Fibroblast of lung (primary cell): ENCODE measurements at regions not wholly inside any gene's neighbourhood (a gene's known extent, or its start where the extent isn't known, plus 50 kb on each side); places are given as distances from the start of the nearest gene placed in this dataset.

ENCODE experiments used
- DNase-seq, 2 donors: peaks; one replicate each; pipeline versions ENCODE4 v3.0.0 to v3.0.0-alpha.2; 2010; ENCODE audit warnings: low read depth in 2 of 2
- H2AFZ ChIP-seq: 2 replicates; pipeline ENCODE4 v1.5.1; 2012; ENCODE audit warnings: low read length, control low read depth, inconsistent platforms
- H3K27ac ChIP-seq: 2 replicates; pipeline ENCODE4 v1.5.1; 2011; ENCODE audit warnings: low read length, control low read depth; ENCODE audit not compliant: insufficient read depth
- H3K27me3 ChIP-seq: 2 replicates; pipeline ENCODE4 v1.5.1; 2011; ENCODE audit warnings: mild to moderate bottlenecking, low read length; ENCODE audit not compliant: control insufficient read depth, insufficient read depth
- H3K36me3 ChIP-seq: 2 replicates; pipeline ENCODE4 v1.5.1; 2011; ENCODE audit warnings: low read length; ENCODE audit not compliant: control insufficient read depth, insufficient read depth
- H3K4me1 ChIP-seq: 2 replicates; pipeline ENCODE4 v1.5.1; 2011; ENCODE audit warnings: low read length; ENCODE audit not compliant: control insufficient read depth, insufficient read depth; ENCODE audit errors: extremely low read depth
- H3K4me2 ChIP-seq: 2 replicates; pipeline ENCODE4 v1.5.1; 2011; ENCODE audit warnings: low read length, control low read depth; ENCODE audit not compliant: insufficient read depth; ENCODE audit errors: extremely low read depth
- H3K4me3 ChIP-seq, 4 experiments: fragments of 200-600 bp in 1 of 4; sonication (generic) in 1 of 4; replicated peaks in 1 of 4; 2 replicates each; pipeline ENCODE4 v1.5.1; 2011 to 2016; ENCODE audit warnings: low read length in 4 of 4, low read depth in 3 of 4, mild to moderate bottlenecking in 3 of 4, control low read depth in 2 of 4, inconsistent platforms in 1 of 4, mixed read lengths in 1 of 4; ENCODE audit not compliant: insufficient read depth in 1 of 4; ENCODE audit errors: control extremely low read depth in 1 of 4
- H3K79me2 ChIP-seq: 2 replicates; pipeline ENCODE4 v1.5.1; 2012; ENCODE audit warnings: mild to moderate bottlenecking, low read length, inconsistent platforms; ENCODE audit not compliant: control insufficient read depth, insufficient read depth
- H3K9ac ChIP-seq: 2 replicates; pipeline ENCODE4 v1.5.1; 2011; ENCODE audit warnings: mild to moderate bottlenecking, low read length, control low read depth; ENCODE audit not compliant: insufficient read depth
- H3K9me3 ChIP-seq: 2 replicates; pipeline ENCODE4 v1.5.1; 2012; ENCODE audit warnings: low read depth, low read length; ENCODE audit not compliant: control insufficient read depth, insufficient read depth
- H4K20me1 ChIP-seq: 2 replicates; pipeline ENCODE4 v1.5.1; 2011; ENCODE audit warnings: low read length; ENCODE audit not compliant: control insufficient read depth, insufficient read depth; ENCODE audit errors: extremely low read depth
- EZH2 ChIP-seq: IDR thresholded peaks from 2 replicates; pipeline ENCODE4 v1.5.1; 2012; ENCODE audit warnings: low read length, control low read depth, mild to moderate bottlenecking; ENCODE audit errors: missing control alignments
- TF ChIP-seq, protein P1 (sequence below), 2 donors: IDR thresholded peaks in 1 of 2; conservative IDR thresholded peaks in 1 of 2; 1 replicate in 1 of 2; 2 replicates in 1 of 2; pipeline ENCODE4 v1.5.1; 2011 to 2012; ENCODE audit warnings: low read length in 2 of 2, control low read depth in 1 of 2, inconsistent platforms in 1 of 2, low read depth in 1 of 2, mild to moderate bottlenecking in 1 of 2

GRCh38 chr4:19262467-19262866 is 989.2 kb upstream of the SLIT2 start:
- H3K27ac ChIP-seq, result no peak overlapping the region
- no peak for TF ChIP-seq EZH2
- TF ChIP-seq, protein P1, sequence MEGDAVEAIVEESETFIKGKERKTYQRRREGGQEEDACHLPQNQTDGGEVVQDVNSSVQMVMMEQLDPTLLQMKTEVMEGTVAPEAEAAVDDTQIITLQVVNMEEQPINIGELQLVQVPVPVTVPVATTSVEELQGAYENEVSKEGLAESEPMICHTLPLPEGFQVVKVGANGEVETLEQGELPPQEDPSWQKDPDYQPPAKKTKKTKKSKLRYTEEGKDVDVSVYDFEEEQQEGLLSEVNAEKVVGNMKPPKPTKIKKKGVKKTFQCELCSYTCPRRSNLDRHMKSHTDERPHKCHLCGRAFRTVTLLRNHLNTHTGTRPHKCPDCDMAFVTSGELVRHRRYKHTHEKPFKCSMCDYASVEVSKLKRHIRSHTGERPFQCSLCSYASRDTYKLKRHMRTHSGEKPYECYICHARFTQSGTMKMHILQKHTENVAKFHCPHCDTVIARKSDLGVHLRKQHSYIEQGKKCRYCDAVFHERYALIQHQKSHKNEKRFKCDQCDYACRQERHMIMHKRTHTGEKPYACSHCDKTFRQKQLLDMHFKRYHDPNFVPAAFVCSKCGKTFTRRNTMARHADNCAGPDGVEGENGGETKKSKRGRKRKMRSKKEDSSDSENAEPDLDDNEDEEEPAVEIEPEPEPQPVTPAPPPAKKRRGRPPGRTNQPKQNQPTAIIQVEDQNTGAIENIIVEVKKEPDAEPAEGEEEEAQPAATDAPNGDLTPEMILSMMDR (conservative IDR thresholded peaks at IDR 0.05 in 1 of 2, IDR thresholded peaks at IDR 0.05 in 1 of 2; ENCODE audit: low read depth in 1 of 2, low read length in 2 of 2), result no peak
- H3K79me2 ChIP-seq, result no peaks in the 10 kb centered on the region
- H2AFZ ChIP-seq, result no peak overlapping the region
- H3K27me3 ChIP-seq, result no peaks in the 10 kb centered on the region
- H3K9ac ChIP-seq, result no peak overlapping the region
- no peaks in the 10 kb centered on the region for H4K20me1 ChIP-seq
- H3K4me3 ChIP-seq, result peak overlapping the region in 3 of 4 experiments; percentile 19 to 27 (median 27)
- no peaks in the 10 kb centered on the region for H3K9me3 ChIP-seq
- peak overlapping the region; percentile 17 for H3K4me2 ChIP-seq
- no peaks in the 10 kb centered on the region for H3K36me3 ChIP-seq
- peak; percentile 10 to 73 for DNase-seq
- H3K4me1 ChIP-seq, result no peaks in the 10 kb centered on the region

DNA sequence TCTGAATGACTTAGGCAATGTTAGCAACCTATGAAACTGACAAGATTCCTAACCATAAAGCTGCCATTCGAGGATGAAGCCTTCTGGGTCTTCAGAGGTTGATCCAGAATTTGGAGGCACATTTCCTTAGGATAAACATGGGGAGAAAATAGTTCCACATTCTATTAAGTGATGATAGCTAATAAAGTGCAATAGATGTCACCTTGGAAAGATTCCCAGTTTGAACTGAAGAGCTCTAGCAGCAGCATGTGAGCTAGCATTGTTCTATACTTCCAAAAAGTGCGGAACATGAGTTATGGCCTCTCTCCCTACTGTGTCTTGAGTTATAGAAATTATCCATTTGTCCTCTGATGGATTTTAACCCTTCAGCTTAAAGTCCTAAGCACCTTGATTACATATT is 991.4 kb upstream of the SLIT2 start:
- H3K27me3 ChIP-seq, result no peaks in the 10 kb centered on the region
- H3K9me3 ChIP-seq, result no peaks in the 10 kb centered on the region
- no peaks in the 10 kb centered on the region for H3K4me1 ChIP-seq
- H4K20me1 ChIP-seq, result no peaks in the 10 kb centered on the region
- no peak for DNase-seq
- no peak overlapping the region for H3K4me3 ChIP-seq
- no peak overlapping the region for H2AFZ ChIP-seq
- H3K27ac ChIP-seq, result no peak overlapping the region
- no peaks in the 10 kb centered on the region for H3K36me3 ChIP-seq
- no peak overlapping the region for H3K4me2 ChIP-seq
- no peaks in the 10 kb centered on the region for H3K79me2 ChIP-seq
- no peak for TF ChIP-seq EZH2
- TF ChIP-seq, protein P1 (conservative IDR thresholded peaks at IDR 0.05 in 1 of 2, IDR thresholded peaks at IDR 0.05 in 1 of 2; ENCODE audit: low read depth in 1 of 2, low read length in 2 of 2), result no peak
- H3K9ac ChIP-seq, result no peak overlapping the region

GRCh38 chr4:19259920-19260319 is 991.8 kb upstream of the SLIT2 start:
- no peak overlapping the region for H2AFZ ChIP-seq
- H3K4me2 ChIP-seq, result no peak overlapping the region
- H3K36me3 ChIP-seq, result no peaks in the 10 kb centered on the region
- H3K27me3 ChIP-seq, result no peaks in the 10 kb centered on the region
- H3K4me1 ChIP-seq, result no peaks in the 10 kb centered on the region
- H3K9ac ChIP-seq, result no peak overlapping the region
- H3K4me3 ChIP-seq, result no peak overlapping the region
- no peak for TF ChIP-seq EZH2
- TF ChIP-seq, protein P1 (conservative IDR thresholded peaks at IDR 0.05 in 1 of 2, IDR thresholded peaks at IDR 0.05 in 1 of 2; ENCODE audit: low read depth in 1 of 2, low read length in 2 of 2), result no peak
- no peaks in the 10 kb centered on the region for H3K9me3 ChIP-seq
- no peaks in the 10 kb centered on the region for H4K20me1 ChIP-seq
- H3K27ac ChIP-seq, result no peak overlapping the region
- no peaks in the 10 kb centered on the region for H3K79me2 ChIP-seq
- no peak for DNase-seq
